ENCODE measurements at regions not wholly inside any gene's neighbourhood (a gene's known extent, or its start where the extent isn't known, plus 50 kb on each side); places are given as distances from the start of the nearest gene placed in this dataset.

DNA sequence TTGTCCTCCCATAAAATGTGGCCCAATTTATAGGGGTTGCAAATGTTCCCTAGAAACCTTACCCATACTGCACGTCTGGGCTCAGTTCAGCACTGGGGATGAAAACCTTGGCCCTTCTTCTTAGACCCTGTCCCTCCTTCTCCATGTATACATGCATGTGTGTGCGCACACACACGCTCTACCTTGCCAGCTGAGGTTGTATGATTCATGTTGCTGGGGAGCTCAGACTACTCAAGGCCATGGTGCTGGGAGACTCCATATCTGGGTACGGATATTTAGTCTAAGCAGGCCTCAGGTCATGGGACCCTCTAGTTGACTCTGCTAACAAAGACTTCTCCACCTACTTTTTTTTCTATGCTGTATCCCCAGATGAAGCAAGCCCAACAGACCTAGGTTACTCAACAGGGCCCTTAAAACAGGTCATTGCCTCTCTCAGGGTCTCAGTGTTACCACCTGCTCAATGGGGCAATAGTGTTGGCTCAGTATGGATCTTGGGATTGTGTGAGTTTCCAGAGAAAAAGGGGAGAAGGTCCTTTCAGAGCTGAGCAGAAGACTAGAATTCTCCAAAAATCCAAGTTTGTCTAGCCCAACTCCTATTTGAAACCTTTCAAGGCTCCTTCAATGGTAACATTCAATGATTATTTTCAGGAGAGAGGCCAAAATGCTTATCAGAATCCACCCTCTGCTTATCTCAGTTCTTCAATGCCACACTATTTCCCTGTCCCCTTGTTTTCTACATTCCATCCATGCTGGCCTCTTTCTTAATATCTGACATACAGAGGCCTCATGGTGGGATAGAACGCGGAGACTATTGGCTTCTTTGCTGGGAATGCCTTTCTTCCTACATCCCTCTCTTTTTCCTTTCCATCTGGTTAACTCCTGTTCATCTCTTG is 123.6 kb upstream of the PITX1 start (continued):
- TF ChIP-seq ZNF468 (CRISPR knock-in tag; IDR thresholded peaks at IDR 0.05) (no peak), RBM39 (IDR thresholded peaks at IDR 0.05; ENCODE audit: low read depth, low read length, poor library complexity, severe bottlenecking) (no peak), MEIS1 (CRISPR knock-in tag; IDR thresholded peaks at IDR 0.05; ENCODE audit: borderline replicate concordance) (no peak), EP300 (IDR thresholded peaks at IDR 0.05; ENCODE audit: low read depth in 2 of 2, low read length in 2 of 2) (peak in 1 of 2 experiments; percentile 82; a peak in 1 of 4 replicates), EP300 (CRISPR knock-in tag; IDR thresholded peaks at IDR 0.05; ENCODE audit: borderline replicate concordance) (peak; percentile 38; the same call in 1 of the 2 replicates), ZNF512B (CRISPR knock-in tag; IDR thresholded peaks at IDR 0.05; ENCODE audit: borderline replicate concordance) (no peak), BRD4 (CRISPR knock-in tag; IDR thresholded peaks at IDR 0.05) (no peak), ZSCAN9 (CRISPR knock-in tag; IDR thresholded peaks at IDR 0.05; ENCODE audit: borderline replicate concordance) (no peak), ZMAT3 (CRISPR knock-in tag; conservative IDR thresholded peaks at IDR 0.05) (no peak), CBX1 (IDR thresholded peaks at IDR 0.05; ENCODE audit: low read depth) (peak; percentile 88), SAP130 (CRISPR knock-in tag; IDR thresholded peaks at IDR 0.05; ENCODE audit: low read depth) (no peak), MTA3 (CRISPR knock-in tag; IDR thresholded peaks at IDR 0.05) (no peak), DRAP1 (CRISPR knock-in tag; IDR thresholded peaks at IDR 0.05) (no peak), NFYC (CRISPR knock-in tag; IDR thresholded peaks at IDR 0.05) (no peak), FOXP1 (IDR thresholded peaks at IDR 0.05) (no peak), FOXP1 (CRISPR knock-in tag; IDR thresholded peaks at IDR 0.05) (peak; percentile 27; the same call in 1 of the 2 replicates), KDM3A (CRISPR knock-in tag; IDR thresholded peaks at IDR 0.05; ENCODE audit: low read depth) (no peak), AFF4 (CRISPR knock-in tag; IDR thresholded peaks at IDR 0.05) (no peak), ZBTB21 (CRISPR knock-in tag; IDR thresholded peaks at IDR 0.05) (no peak; the same call in 1 of the 2 replicates)
- TF ChIP-seq, protein P1, sequence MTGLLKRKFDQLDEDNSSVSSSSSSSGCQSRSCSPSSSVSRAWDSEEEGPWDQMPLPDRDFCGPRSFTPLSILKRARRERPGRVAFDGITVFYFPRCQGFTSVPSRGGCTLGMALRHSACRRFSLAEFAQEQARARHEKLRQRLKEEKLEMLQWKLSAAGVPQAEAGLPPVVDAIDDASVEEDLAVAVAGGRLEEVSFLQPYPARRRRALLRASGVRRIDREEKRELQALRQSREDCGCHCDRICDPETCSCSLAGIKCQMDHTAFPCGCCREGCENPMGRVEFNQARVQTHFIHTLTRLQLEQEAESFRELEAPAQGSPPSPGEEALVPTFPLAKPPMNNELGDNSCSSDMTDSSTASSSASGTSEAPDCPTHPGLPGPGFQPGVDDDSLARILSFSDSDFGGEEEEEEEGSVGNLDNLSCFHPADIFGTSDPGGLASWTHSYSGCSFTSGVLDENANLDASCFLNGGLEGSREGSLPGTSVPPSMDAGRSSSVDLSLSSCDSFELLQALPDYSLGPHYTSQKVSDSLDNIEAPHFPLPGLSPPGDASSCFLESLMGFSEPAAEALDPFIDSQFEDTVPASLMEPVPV (CRISPR knock-in tag; IDR thresholded peaks at IDR 0.05): no peak
- TF ChIP-seq, protein P2, sequence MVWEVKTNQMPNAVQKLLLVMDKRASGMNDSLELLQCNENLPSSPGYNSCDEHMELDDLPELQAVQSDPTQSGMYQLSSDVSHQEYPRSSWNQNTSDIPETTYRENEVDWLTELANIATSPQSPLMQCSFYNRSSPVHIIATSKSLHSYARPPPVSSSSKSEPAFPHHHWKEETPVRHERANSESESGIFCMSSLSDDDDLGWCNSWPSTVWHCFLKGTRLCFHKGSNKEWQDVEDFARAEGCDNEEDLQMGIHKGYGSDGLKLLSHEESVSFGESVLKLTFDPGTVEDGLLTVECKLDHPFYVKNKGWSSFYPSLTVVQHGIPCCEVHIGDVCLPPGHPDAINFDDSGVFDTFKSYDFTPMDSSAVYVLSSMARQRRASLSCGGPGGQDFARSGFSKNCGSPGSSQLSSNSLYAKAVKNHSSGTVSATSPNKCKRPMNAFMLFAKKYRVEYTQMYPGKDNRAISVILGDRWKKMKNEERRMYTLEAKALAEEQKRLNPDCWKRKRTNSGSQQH (CRISPR knock-in tag; IDR thresholded peaks at IDR 0.05; ENCODE audit: low read depth): no peak

Measured in HepG2 (cell line).